GM12878 (cell line): ENCODE measurements at regions not wholly inside any gene's neighbourhood (a gene's known extent, or its start where the extent isn't known, plus 50 kb on each side); places are given as distances from the start of the nearest gene placed in this dataset.

ENCODE experiments used
- ATAC-seq: fragments of 200-7000 bp; cut with Tn5 transposase; 3 replicates; pipeline ENCODE4 v1.9.1; 2020; ENCODE audit warnings: mild to moderate bottlenecking, moderate library complexity
- BruUV-seq: library from RNA; stranded (reverse); fragments of 400-500 nt; replicated peaks from 2 replicates; lab custom pipeline; 2021; lab: Mats Ljungman, UMichigan
- CTCF ChIA-PET: fragments of 300-600 bp; sonication (Branson Sonifier 250); formaldehyde crosslinking; extraction: SDS; loops from one replicate; lab custom pipeline; 2021; ENCODE audit warnings: inconsistent platforms; lab: Yijun Ruan, JAX
- POLR2A ChIA-PET: fragments of 350-600 bp; formaldehyde crosslinking; extraction: SDS; loops from one replicate; lab custom pipeline; 2021; ENCODE audit warnings: inconsistent platforms; lab: Charles Lee
- RAD21 ChIA-PET: fragments of 300-600 bp; sonication (Branson Sonifier 250); formaldehyde crosslinking; loops from one replicate; lab custom pipeline; 2023; ENCODE audit warnings: antibody characterized with exemption; ENCODE audit not compliant: unreplicated experiment; lab: Charles Lee
- SMC1A ChIA-PET: fragments of 300-600 bp; sonication (Branson Sonifier 250); formaldehyde crosslinking; loops from one replicate; lab custom pipeline; 2023; ENCODE audit not compliant: unreplicated experiment, uncharacterized antibody; lab: Charles Lee
- DNase-seq: peaks from one replicate; pipeline ENCODE4 v3.0.0-alpha.2; 2011; ENCODE audit warnings: low read depth, low spot score
- FAIRE-seq: peaks from 3 replicates; lab custom pipeline; 2011; peaks lifted over from hg19 to GRCh38; lab: Jason Lieb, UNC
- H2AFZ ChIP-seq: 2 replicates; pipeline ENCODE4 v1.6.0; 2011; ENCODE audit warnings: low read depth, low read length, control low read depth; ENCODE audit not compliant: control insufficient read depth
- H3K27ac ChIP-seq: 2 replicates; pipeline ENCODE4 v1.5.1; 2011; ENCODE audit warnings: control low read depth; ENCODE audit not compliant: control insufficient read depth, insufficient read depth
- H3K27me3 ChIP-seq, 2 experiments: replicated peaks in 1 of 2; 2 replicates each; pipeline versions ENCODE4 v1.6.0 to v1.6.1; 2011; ENCODE audit warnings: low read length in 1 of 2; ENCODE audit not compliant: control insufficient read depth in 2 of 2, insufficient read depth in 2 of 2
- H3K36me3 ChIP-seq, 2 experiments: 2 replicates each; pipeline ENCODE4 v1.5.1; 2011; ENCODE audit warnings: low read length in 1 of 2; ENCODE audit not compliant: control insufficient read depth in 2 of 2, insufficient read depth in 2 of 2
- H3K4me1 ChIP-seq: 2 replicates; pipeline ENCODE4 v1.6.1; 2011; ENCODE audit warnings: mild to moderate bottlenecking, low read length, moderate library complexity, mixed read lengths; ENCODE audit not compliant: control insufficient read depth, insufficient read depth
- H3K4me2 ChIP-seq: 2 replicates; pipeline ENCODE4 v1.6.0; 2011; ENCODE audit warnings: control low read depth; ENCODE audit not compliant: control insufficient read depth, insufficient read depth
- H3K4me3 ChIP-seq: fragments of 200-600 bp; sonication (generic); 2 replicates; pipeline ENCODE4 v1.5.1; 2016
- H3K79me2 ChIP-seq: 2 replicates; pipeline ENCODE4 v1.6.0; 2011; ENCODE audit warnings: low read length; ENCODE audit not compliant: control insufficient read depth, insufficient read depth
- H3K9ac ChIP-seq: 2 replicates; pipeline ENCODE4 v1.8.0; 2011; ENCODE audit warnings: low read length, control low read depth, mixed read lengths; ENCODE audit not compliant: control insufficient read depth, insufficient read depth
- H3K9me3 ChIP-seq: replicated peaks from 3 replicates; pipeline ENCODE4 v1.5.1; 2011; ENCODE audit warnings: mild to moderate bottlenecking, low read length; ENCODE audit not compliant: control insufficient read depth, insufficient read depth
- H4K20me1 ChIP-seq: 2 replicates; pipeline ENCODE4 v1.6.0; 2011; ENCODE audit not compliant: control insufficient read depth, insufficient read depth
- ASH2L ChIP-seq: fragments of 300-600, 200-600 bp; sonication (generic); IDR thresholded peaks from 2 replicates; pipeline ENCODE4 v1.6.1; 2017; ENCODE audit warnings: low read depth, mild to moderate bottlenecking, borderline replicate concordance
- CHD1 ChIP-seq: IDR thresholded peaks from 2 replicates; pipeline ENCODE4 v1.6.1; 2012; ENCODE audit warnings: low read depth, low read length, improper control_type of control experiment
- CHD4 ChIP-seq: fragments of 200-600 bp; sonication (generic); IDR thresholded peaks from 2 replicates; pipeline ENCODE4 v1.6.1; 2016; ENCODE audit warnings: mild to moderate bottlenecking
- IKZF1 ChIP-seq: fragments of 450-650 bp; conservative IDR thresholded peaks from 2 replicates; pipeline ENCODE4 v1.6.1; 2017; ENCODE audit warnings: antibody characterized with exemption, mild to moderate bottlenecking
- IRF4 ChIP-seq: IDR thresholded peaks from 2 replicates; pipeline ENCODE4 v1.6.1; 2011; ENCODE audit warnings: low read depth, low read length
- NFYA ChIP-seq: IDR thresholded peaks from 2 replicates; pipeline ENCODE4 v1.6.1; 2011; ENCODE audit warnings: low read depth, mild to moderate bottlenecking, low read length, improper control_type of control experiment, borderline replicate concordance
- PML ChIP-seq: IDR thresholded peaks from 2 replicates; pipeline ENCODE4 v1.6.1; 2012; ENCODE audit warnings: low read length, inconsistent platforms
- STAT1 ChIP-seq: fragments of 450-650 bp; conservative IDR thresholded peaks from 2 replicates; pipeline ENCODE4 v1.6.1; 2014; ENCODE audit warnings: antibody characterized with exemption, mild to moderate bottlenecking
- STAT3 ChIP-seq: IDR thresholded peaks from 2 replicates; pipeline ENCODE4 v1.6.1; 2011; ENCODE audit warnings: low read depth, low read length, improper control_type of control experiment
- TARDBP ChIP-seq: IDR thresholded peaks from 2 replicates; pipeline ENCODE4 v1.6.1; 2016; ENCODE audit warnings: borderline replicate concordance
- ZNF207 ChIP-seq: fragments of 450-650 bp; IDR thresholded peaks from 2 replicates; pipeline ENCODE4 v1.6.1; 2014; ENCODE audit warnings: antibody characterized with exemption, mild to moderate bottlenecking, borderline replicate concordance
- WGBS: methylation state at CpG from one replicate; pipeline ENCODE4 v1.1.6; 2016; ENCODE audit warnings: low lambda C conversion rate; ENCODE audit not compliant: insufficient replicate concordance, insufficient coverage; ENCODE audit errors: missing lambda C conversion rate; 5-methylcytosine and 5-hydroxymethylcytosine counted together
- in situ Hi-C: fragments of 300-500 bp; cut with MboI; formaldehyde crosslinking; loops from 9 replicates; pipeline ENCODE4 v1.14.3; 2018; ENCODE audit warnings: mixed read lengths
- intact Hi-C: fragments of 100-400 bp; cut with micrococcal nuclease; formaldehyde crosslinking; loops from one replicate; pipeline ENCODE4 v1.14.2; 2022; ENCODE audit not compliant: unreplicated experiment
- TF ChIP-seq, protein P1 (sequence below): fragments of 450-650 bp; IDR thresholded peaks from 2 replicates; pipeline ENCODE4 v1.6.1; 2017; ENCODE audit warnings: mild to moderate bottlenecking, moderate library complexity
- TF ChIP-seq, protein P2 (sequence below): fragments of 450-650 bp; IDR thresholded peaks from 2 replicates; pipeline ENCODE4 v1.6.1; 2014; ENCODE audit warnings: mild to moderate bottlenecking
- TF ChIP-seq, protein P3 (sequence below): fragments of 450-650 bp; IDR thresholded peaks from 2 replicates; pipeline ENCODE4 v1.6.1; 2016; ENCODE audit warnings: mild to moderate bottlenecking
- TF ChIP-seq, protein P4 (sequence below): IDR thresholded peaks from 2 replicates; pipeline ENCODE4 v1.6.1; 2011; ENCODE audit warnings: low read depth, low read length, improper control_type of control experiment, borderline replicate concordance

DNA sequence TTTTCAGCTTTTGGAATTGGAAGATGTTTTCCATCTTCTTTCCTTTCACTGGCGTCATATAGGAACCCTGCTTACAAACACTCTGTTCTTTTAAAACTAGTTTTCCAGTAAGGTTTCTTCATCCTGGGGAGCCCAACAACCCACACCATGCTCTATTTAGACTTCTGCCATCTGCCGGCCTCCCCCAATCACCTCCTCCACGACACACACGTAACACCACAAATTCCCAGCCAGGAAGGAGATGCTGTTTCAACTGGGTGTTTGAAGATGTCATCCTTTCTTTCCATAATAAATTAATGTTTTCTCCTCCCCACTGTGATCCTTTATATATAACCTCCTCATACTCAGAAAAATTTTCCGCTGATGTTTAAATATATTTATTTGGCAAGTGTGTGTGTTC is 231.4 kb upstream of the DDHD1 start:
- ATAC-seq = no peak
- intact Hi-C loops = no loop called here
- POLR2A ChIA-PET = no interaction called here
- CTCF ChIA-PET = no interaction called here
- H3K9ac ChIP-seq = no peak overlapping the region
- no peak overlapping the region for H3K4me3 ChIP-seq
- DNase-seq = no peak
- H2AFZ ChIP-seq = no peak overlapping the region
- no TSS peak for BruUV-seq
- H3K4me2 ChIP-seq = no peak overlapping the region
- TF ChIP-seq STAT3 (no peak), IRF4 (no peak), NFYA (no peak), ASH2L (no peak), CHD4 (no peak), IKZF1 (no peak), ZNF207 (no peak), CHD1 (no peak), PML (no peak), STAT1 (no peak), TARDBP (no peak)
- TF ChIP-seq, protein P1, sequence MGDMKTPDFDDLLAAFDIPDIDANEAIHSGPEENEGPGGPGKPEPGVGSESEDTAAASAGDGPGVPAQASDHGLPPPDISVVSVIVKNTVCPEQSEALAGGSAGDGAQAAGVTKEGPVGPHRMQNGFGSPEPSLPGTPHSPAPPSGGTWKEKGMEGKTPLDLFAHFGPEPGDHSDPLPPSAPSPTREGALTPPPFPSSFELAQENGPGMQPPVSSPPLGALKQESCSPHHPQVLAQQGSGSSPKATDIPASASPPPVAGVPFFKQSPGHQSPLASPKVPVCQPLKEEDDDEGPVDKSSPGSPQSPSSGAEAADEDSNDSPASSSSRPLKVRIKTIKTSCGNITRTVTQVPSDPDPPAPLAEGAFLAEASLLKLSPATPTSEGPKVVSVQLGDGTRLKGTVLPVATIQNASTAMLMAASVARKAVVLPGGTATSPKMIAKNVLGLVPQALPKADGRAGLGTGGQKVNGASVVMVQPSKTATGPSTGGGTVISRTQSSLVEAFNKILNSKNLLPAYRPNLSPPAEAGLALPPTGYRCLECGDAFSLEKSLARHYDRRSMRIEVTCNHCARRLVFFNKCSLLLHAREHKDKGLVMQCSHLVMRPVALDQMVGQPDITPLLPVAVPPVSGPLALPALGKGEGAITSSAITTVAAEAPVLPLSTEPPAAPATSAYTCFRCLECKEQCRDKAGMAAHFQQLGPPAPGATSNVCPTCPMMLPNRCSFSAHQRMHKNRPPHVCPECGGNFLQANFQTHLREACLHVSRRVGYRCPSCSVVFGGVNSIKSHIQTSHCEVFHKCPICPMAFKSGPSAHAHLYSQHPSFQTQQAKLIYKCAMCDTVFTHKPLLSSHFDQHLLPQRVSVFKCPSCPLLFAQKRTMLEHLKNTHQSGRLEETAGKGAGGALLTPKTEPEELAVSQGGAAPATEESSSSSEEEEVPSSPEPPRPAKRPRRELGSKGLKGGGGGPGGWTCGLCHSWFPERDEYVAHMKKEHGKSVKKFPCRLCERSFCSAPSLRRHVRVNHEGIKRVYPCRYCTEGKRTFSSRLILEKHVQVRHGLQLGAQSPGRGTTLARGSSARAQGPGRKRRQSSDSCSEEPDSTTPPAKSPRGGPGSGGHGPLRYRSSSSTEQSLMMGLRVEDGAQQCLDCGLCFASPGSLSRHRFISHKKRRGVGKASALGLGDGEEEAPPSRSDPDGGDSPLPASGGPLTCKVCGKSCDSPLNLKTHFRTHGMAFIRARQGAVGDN = no peak
- TF ChIP-seq, protein P2, sequence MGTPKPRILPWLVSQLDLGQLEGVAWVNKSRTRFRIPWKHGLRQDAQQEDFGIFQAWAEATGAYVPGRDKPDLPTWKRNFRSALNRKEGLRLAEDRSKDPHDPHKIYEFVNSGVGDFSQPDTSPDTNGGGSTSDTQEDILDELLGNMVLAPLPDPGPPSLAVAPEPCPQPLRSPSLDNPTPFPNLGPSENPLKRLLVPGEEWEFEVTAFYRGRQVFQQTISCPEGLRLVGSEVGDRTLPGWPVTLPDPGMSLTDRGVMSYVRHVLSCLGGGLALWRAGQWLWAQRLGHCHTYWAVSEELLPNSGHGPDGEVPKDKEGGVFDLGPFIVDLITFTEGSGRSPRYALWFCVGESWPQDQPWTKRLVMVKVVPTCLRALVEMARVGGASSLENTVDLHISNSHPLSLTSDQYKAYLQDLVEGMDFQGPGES = no peak
- TF ChIP-seq, protein P3, sequence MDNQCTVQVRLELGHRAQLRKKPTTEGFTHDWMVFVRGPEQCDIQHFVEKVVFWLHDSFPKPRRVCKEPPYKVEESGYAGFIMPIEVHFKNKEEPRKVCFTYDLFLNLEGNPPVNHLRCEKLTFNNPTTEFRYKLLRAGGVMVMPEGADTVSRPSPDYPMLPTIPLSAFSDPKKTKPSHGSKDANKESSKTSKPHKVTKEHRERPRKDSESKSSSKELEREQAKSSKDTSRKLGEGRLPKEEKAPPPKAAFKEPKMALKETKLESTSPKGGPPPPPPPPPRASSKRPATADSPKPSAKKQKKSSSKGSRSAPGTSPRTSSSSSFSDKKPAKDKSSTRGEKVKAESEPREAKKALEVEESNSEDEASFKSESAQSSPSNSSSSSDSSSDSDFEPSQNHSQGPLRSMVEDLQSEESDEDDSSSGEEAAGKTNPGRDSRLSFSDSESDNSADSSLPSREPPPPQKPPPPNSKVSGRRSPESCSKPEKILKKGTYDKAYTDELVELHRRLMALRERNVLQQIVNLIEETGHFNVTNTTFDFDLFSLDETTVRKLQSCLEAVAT = no peak
- TF ChIP-seq, protein P4, sequence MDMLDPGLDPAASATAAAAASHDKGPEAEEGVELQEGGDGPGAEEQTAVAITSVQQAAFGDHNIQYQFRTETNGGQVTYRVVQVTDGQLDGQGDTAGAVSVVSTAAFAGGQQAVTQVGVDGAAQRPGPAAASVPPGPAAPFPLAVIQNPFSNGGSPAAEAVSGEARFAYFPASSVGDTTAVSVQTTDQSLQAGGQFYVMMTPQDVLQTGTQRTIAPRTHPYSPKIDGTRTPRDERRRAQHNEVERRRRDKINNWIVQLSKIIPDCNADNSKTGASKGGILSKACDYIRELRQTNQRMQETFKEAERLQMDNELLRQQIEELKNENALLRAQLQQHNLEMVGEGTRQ = no peak
- TF ChIP-seq, all 136 proteins: peak for 0
- no peaks in the 10 kb centered on the region for H3K9me3 ChIP-seq
- ChIA-PET SMC1A (interaction anchor here (0.8 kb wide), 1 partner anchor 757 kb away, joined by 3 read pairs; no protein-coding TSS in a partner anchor), RAD21 (no interaction called here)
- H4K20me1 ChIP-seq = no peaks in the 10 kb centered on the region
- no peaks in the 10 kb centered on the region for H3K4me1 ChIP-seq
- 88% methylated on average over 5 of the region's 5 CpGs for WGBS
- H3K27me3 ChIP-seq = no peaks in the 10 kb centered on the region; a peak in 1 of 4 replicates
- FAIRE-seq = no peak
- H3K27ac ChIP-seq = no peak overlapping the region
- H3K79me2 ChIP-seq = no peaks in the 10 kb centered on the region
- no peaks in the 10 kb centered on the region for H3K36me3 ChIP-seq
- in situ Hi-C loops = no loop called here
